ENCODE measurements at regions not wholly inside any gene's neighbourhood (a gene's known extent, or its start where the extent isn't known, plus 50 kb on each side); places are given as distances from the start of the nearest gene placed in this dataset.

DNA sequence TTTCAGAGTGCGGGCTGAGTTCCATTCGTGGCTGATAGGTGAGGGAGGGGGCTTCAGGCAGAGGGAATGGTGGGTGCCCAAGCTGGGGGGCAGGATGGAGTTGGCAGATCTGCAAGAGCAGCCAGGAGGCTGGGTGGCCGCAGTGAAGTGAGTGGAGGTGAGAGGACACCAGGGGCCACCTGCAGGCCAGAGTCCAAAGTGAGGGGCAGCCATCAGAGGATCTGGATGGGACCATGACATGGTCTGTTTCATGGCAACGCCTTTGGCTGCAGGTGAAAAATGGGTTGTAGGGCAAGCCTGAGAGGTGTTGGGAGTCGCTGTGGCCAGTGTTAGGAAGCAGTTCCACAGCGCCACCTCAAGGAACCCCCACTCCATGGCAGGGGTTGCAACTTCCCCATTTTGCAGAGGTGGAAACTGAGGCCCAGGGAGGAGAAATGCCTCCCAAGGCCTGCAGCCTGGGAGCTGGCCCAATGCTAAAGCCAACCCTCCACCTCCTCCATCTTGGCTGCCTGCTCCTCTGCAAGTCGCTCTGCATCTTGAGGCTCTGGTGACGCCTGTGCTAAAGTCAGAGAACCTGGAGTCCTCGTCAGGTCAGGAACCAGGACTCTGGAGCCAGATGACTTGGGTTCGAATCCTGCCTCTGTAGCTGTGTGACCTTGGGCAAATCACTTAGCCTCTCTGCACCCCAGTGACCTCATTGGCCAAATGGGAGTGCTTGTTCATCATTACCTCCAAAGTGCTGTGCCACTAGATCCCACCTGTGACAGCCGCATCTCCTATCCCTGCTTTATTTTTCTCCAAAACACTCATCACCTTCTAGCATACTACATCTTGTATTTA is 153.8 kb downstream of the CEBPB start:
- no peak for DNase-seq (ENCODE audit: low spot score)

DNA sequence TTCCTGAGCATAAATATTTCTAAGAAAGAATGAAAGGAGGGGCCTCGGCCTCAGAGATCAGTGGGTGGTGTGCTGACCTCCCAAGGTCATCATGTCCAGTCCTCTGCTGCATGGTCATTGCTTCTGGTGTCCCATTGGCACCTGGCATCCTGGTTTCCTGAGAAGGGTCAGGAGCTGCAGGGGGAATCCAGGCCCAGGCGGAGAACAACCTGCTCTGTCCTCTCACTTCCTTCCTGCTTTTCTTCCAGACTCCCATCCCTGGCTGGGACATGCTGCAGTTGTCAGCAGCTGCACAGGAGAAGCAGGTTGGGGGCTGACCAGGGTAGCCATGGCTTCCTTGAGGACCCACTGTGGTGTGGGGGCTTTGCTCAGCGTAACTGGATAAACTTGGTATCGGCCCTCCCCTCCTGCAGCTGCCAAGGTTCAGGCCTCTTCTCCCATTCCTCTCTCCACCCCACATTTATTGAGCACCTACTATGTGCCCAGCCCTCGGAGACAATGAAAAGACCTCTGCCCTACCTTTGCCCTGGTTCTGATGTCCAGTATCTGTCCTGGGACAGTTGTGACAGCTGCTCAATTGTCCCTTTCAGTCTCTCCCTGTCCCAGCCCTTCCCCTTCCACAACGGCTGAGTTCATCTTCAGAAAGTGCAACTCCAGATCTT is 155.2 kb downstream of the CEBPB start:
- DNase-seq (ENCODE audit: low spot score) = no peak

DNA sequence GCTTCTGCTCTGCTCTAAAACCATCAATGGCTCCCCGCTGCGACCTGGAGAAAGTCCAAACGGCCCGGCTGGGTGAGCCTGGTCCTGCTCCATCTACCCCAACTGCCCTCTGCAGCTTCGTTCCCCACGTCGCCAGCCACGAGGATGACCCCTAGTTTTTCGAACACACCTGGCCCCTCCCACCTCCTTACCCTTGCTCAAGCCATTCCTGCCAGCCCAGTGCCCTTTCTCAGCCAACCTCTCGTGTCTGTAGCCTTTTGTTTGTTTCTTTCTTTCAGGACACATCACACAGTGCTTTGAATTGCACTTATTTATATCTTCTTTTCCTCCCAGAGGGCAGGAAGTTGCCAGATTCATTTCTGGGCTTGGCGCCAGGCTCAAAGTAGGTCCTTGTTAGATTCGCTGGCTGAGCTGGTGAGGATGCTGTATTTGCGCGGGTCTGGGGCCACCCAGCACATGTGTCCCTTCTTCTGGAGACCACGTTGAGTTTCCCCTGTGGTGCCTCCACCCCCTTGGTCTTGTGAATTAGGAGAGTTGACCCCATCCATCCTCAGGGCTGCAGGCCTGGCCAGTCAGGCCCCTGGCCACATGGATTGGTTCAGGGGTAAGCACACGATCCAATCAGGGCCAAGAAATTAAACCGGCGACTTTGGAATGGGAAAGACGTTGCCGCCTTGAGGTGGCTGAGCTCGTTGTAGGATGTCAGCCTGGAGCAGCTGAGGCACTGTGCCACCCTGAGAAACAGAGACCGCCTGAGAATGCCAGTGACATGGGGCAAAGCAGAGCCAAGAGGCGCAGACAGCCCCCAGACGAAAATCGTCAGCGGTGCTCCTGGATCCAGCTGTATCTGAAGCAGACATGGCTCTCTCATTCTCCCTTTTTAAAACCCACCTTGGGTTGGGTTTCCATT is 156.0 kb downstream of the CEBPB start:
- no peak for DNase-seq (ENCODE audit: low spot score)

DNA sequence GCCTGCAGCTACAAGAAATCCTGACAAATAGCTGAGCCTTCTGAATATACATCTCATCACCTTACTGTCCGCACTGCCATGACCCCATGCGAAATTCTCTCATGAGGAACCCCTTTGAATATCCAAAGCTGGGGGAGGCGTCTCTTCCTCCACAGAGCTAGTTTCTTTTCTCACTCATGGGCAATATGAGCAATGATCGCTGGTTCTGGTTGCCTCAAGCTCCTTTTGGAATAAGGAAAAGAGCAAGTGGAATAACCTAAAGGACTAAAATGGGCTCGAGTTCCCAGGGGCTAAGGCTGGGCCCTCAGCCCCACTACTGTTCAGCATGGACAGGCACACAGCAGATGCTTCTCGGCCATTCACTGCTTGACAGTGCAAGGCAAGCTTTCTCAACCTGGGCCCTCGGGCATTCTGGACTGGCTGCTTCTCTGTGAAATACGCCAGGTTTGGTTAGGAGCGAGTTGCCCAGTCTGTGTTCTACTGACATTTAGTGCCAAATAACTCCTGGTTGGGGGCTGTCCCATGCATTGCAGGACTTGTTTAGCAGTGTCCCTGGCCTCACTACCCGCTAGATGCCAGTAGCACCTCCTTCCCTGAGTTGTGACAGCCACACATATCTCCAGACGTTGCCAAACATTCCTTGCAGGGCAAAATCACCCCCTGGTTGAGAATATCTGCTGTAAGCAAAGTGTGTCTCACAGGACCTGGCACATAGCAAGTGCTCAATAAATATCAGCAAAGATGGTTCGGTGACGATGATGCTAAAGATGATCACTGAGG is 156.8 kb downstream of the CEBPB start:
- DNase-seq (ENCODE audit: low spot score) = no peak

DNA sequence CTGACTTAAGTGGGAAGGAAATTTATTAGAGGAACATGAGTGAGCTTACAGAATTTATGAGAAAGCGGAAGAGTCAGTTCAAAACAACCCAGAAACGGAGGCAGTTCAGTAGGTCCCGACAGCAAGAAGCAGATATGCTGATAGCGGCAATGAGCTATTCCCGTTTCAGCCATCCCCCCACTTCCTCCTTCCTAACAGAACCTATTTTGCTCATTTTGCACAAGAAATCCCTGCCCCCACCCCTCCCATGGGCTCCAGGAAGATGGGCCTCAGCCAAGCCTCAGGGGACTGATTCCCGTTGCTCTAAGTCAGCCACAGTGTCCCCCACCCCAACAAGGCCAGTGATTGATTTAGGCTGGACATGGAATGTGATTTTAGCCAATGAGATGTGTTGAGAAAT is 157.5 kb downstream of the CEBPB start:
- DNase-seq (ENCODE audit: low spot score) = no peak

GRCh38 chr20:50350510-50351249 is 159.5 kb upstream of the PTPN1 start:
- DNase-seq (ENCODE audit: low spot score) = no peak

DNA sequence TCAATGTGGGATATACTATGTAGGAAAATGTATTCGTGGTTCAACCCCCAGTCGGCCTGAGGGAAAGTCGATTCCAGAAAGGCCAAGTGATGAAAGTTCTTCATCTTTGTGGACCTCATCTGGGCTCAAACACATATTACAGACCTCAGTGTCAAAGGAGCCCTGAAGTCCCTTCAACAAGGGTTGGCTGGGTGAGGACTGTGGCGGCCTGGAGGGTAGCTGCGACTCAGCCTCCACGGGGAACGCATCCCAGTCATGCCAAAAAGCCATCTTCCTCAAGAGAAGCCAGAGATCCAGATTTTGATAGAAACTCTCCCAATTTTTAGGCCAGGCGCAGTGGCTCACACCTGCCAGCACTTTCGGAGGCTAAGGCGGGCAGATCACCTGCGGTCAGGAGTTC is 158.6 kb upstream of the PTPN1 start:
- no peak for DNase-seq (ENCODE audit: low spot score)

- DNase-seq (ENCODE audit: low spot score) = no peak
Measured at GRCh38 chr20:50353289-50353961, 156.8 kb upstream of the PTPN1 start.

GRCh38 chr20:50354721-50355589 is 155.2 kb upstream of the PTPN1 start:
- DNase-seq (ENCODE audit: low spot score) = no peak

- DNase-seq (ENCODE audit: low spot score) = no peak
Measured at GRCh38 chr20:50355590-50356524, 154.3 kb upstream of the PTPN1 start.

DNA sequence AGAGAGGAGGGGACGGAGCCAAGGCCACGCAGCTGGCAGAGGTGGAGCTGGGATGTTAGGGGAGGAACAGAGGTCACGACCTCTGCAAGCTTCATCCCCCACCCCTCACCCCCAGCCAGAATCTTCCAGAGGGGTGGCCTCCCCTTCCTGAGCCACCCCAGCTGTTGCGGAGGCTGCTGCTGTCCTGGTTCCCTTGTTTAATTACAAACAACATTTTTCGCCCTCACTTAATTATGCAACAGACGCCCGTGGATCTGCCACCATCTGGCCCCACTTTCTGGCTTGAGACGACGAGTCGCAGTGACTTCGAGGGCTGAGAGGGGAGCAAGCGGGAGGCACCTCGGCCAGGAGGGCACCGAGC is 153.7 kb upstream of the PTPN1 start:
- no peak for DNase-seq (ENCODE audit: low spot score)

GRCh38 chr20:50356962-50357782 is 153.0 kb upstream of the PTPN1 start:
- no peak for DNase-seq (ENCODE audit: low spot score)

DNA sequence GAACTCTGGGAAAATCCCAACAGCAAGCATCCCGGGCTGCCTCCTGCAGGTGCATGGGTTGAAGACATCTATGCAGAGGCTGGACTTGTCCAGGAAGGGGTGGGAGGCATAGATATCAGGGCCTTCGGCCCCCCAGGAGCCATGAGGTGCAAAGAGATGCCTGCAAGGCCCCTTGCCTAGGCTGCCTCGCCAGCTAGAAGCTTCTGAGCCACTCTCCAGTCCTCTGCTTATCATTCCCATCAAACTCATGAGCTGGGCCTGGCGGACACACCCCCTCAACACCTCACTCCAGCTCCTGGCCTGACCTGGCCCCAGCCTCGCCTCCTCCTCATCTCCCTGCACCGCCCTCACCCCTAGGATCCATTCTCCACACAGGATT is 152.4 kb upstream of the PTPN1 start:
- DNase-seq (ENCODE audit: low spot score) = no peak

DNA sequence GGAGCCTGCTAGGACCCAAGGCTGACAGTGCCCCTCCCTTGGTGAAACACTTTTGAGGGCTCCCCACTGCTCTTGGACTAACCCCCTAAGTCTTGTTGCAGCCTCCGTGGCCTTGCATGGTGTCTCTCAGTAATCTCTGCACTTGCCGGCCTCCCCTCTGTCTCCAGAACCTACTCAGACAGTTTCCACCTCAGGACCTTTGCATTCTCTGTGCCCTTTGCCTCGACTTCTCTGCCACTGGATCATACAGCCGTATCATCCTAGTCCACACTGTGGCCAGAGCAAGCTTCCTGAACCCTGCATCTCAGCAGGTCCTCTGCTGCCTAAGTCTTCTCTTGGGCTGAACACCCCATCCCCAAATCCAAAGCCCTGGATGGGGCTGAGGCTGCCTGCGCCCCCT is 152.0 kb upstream of the PTPN1 start:
- DNase-seq (ENCODE audit: low spot score) = no peak

- DNase-seq (ENCODE audit: low spot score) = no peak
Measured at GRCh38 chr20:50358971-50359370, 151.2 kb upstream of the PTPN1 start.

DNA sequence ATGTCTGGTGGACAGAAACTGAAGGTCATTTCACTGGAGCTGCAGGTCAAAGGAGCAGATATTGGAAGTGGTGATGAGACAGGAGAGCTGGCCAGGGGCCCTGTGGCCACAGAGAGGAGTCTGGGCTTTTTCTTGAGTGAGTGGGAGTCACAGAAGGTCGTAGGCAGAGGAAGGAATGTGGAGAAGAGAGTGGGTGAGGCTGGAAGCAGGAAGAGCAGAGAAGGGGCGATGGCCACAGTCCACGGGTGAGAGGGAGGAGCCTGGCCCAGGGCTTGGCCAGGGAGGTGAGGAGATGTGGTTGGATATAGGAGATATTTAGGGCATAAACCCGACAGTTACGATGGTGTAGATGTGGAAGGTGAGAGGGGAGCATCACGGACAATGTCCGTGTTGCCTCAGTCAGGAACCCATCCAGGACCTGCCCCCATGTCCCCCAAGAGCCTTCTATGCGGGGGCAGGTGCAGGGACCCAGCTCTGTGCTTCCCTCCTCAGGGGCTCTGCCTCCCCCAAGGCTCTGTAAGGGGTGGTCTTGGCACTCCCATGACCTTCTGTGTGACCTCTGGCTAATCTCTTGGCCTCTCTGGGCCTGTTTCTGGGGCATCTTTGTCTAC is 150.5 kb upstream of the PTPN1 start:
- no peak for DNase-seq (ENCODE audit: low spot score)

GRCh38 chr20:50360218-50360672 is 149.9 kb upstream of the PTPN1 start:
- no peak for DNase-seq (ENCODE audit: low spot score)

Data from germinal center (tissue), 1 donor.